H9 (cell line): ENCODE measurements at regions not wholly inside any gene's neighbourhood (a gene's known extent, or its start where the extent isn't known, plus 50 kb on each side); places are given as distances from the start of the nearest gene placed in this dataset.

ENCODE experiments used
- DNase-seq: peaks from one replicate; pipeline ENCODE4 v3.0.0-alpha.2; 2017
- H2AFZ ChIP-seq: one replicate; pipeline ENCODE4 v1.6.1; 2013; ENCODE audit warnings: mild to moderate bottlenecking, low read length, control low read depth, moderate library complexity
- H2AK5ac ChIP-seq: 2 replicates; pipeline ENCODE4 v1.6.1; 2013; ENCODE audit warnings: low read length, control low read depth, mixed read lengths; ENCODE audit not compliant: insufficient read length
- H2BK120ac ChIP-seq: one replicate; pipeline ENCODE4 v1.6.1; 2013; ENCODE audit warnings: low read depth, mild to moderate bottlenecking, low read length, control low read depth, inconsistent platforms; ENCODE audit not compliant: poor library complexity, severe bottlenecking
- H2BK12ac ChIP-seq: 2 replicates; pipeline ENCODE4 v1.6.1; 2013; ENCODE audit warnings: low read length, control low read depth, mixed read lengths, low read depth; ENCODE audit not compliant: insufficient read length
- H2BK15ac ChIP-seq: 2 replicates; pipeline ENCODE4 v1.6.1; 2013; ENCODE audit warnings: low read depth, low read length, control low read depth
- H2BK20ac ChIP-seq: one replicate; pipeline ENCODE4 v1.6.1; 2013; ENCODE audit warnings: low read depth, mild to moderate bottlenecking, low read length, control low read depth, inconsistent platforms; ENCODE audit not compliant: poor library complexity, severe bottlenecking
- H2BK5ac ChIP-seq: 2 replicates; pipeline ENCODE4 v1.6.1; 2013; ENCODE audit warnings: low read length, control low read depth, mixed read lengths; ENCODE audit not compliant: insufficient read length
- H3K14ac ChIP-seq: 2 replicates; pipeline ENCODE4 v1.6.1; 2013; ENCODE audit warnings: low read length, control low read depth; ENCODE audit not compliant: insufficient read depth
- H3K18ac ChIP-seq: 2 replicates; pipeline ENCODE4 v1.6.1; 2013; ENCODE audit warnings: low read depth, mild to moderate bottlenecking, mixed read lengths, low read length, control low read depth; ENCODE audit not compliant: insufficient read length
- H3K23ac ChIP-seq: 2 replicates; pipeline ENCODE4 v1.6.1; 2013; ENCODE audit warnings: low read length, control low read depth, mixed read lengths, low read depth; ENCODE audit not compliant: insufficient read length
- H3K23me2 ChIP-seq: 2 replicates; pipeline ENCODE4 v1.6.1; 2013; ENCODE audit warnings: low read depth, mild to moderate bottlenecking, mixed read lengths, low read length, control low read depth; ENCODE audit not compliant: insufficient read length, poor library complexity, severe bottlenecking
- H3K27ac ChIP-seq: 2 replicates; pipeline ENCODE4 v1.5.1; 2013; ENCODE audit warnings: low read length, control low read depth, mixed read lengths, low read depth; ENCODE audit not compliant: insufficient read length
- H3K27me3 ChIP-seq: 2 replicates; pipeline ENCODE4 v1.6.1; 2013; ENCODE audit warnings: low read length, control low read depth, inconsistent platforms; ENCODE audit not compliant: insufficient read depth
- H3K4ac ChIP-seq: 2 replicates; pipeline ENCODE4 v1.6.1; 2013; ENCODE audit warnings: low read depth, mild to moderate bottlenecking, control low read depth, inconsistent platforms, low read length, moderate library complexity
- H3K4me1 ChIP-seq: 2 replicates; pipeline ENCODE4 v1.6.1; 2013; ENCODE audit warnings: low read length, control low read depth, inconsistent platforms; ENCODE audit not compliant: insufficient read depth
- H3K4me2 ChIP-seq: 2 replicates; pipeline ENCODE4 v1.6.1; 2013; ENCODE audit warnings: low read length, control low read depth, mixed read lengths; ENCODE audit not compliant: insufficient read length, insufficient read depth
- H3K56ac ChIP-seq: 2 replicates; pipeline ENCODE4 v1.6.1; 2013; ENCODE audit warnings: low read depth, mild to moderate bottlenecking, mixed read lengths, low read length, control low read depth; ENCODE audit not compliant: insufficient read length
- H3K79me1 ChIP-seq: 2 replicates; pipeline ENCODE4 v1.6.1; 2013; ENCODE audit warnings: low read depth, mild to moderate bottlenecking, moderate library complexity, low read length, control low read depth, inconsistent platforms; ENCODE audit not compliant: insufficient read depth, poor library complexity, severe bottlenecking
- H3K79me2 ChIP-seq: 2 replicates; pipeline ENCODE4 v1.6.1; 2013; ENCODE audit warnings: low read length, control low read depth, inconsistent platforms; ENCODE audit not compliant: insufficient read depth
- H3K9ac ChIP-seq: 2 replicates; pipeline ENCODE4 v1.6.1; 2013; ENCODE audit warnings: low read length, control low read depth, mixed read lengths; ENCODE audit not compliant: insufficient read length; ENCODE audit errors: extremely low read depth
- H3K9me3 ChIP-seq: one replicate; pipeline ENCODE4 v1.6.1; 2013; ENCODE audit warnings: low read depth, low read length, inconsistent platforms; ENCODE audit not compliant: control insufficient read depth
- H3T11ph ChIP-seq: one replicate; pipeline ENCODE4 v1.6.1; 2013; ENCODE audit warnings: mild to moderate bottlenecking, low read length, control low read depth, inconsistent platforms
- H4K20me1 ChIP-seq: one replicate; pipeline ENCODE4 v1.6.1; 2013; ENCODE audit not compliant: control insufficient read depth, insufficient read length, insufficient read depth
- H4K5ac ChIP-seq: 2 replicates; pipeline ENCODE4 v1.6.1; 2013; ENCODE audit warnings: low read depth, mild to moderate bottlenecking, mixed read lengths, low read length, control low read depth; ENCODE audit not compliant: insufficient read length
- H4K8ac ChIP-seq: replicated peaks from 2 replicates; pipeline ENCODE4 v1.6.1; 2013; ENCODE audit warnings: low read length, control low read depth, mixed read lengths, low read depth; ENCODE audit not compliant: insufficient read length
- H4K91ac ChIP-seq: 2 replicates; pipeline ENCODE4 v1.6.1; 2013; ENCODE audit warnings: low read depth, mild to moderate bottlenecking, moderate library complexity, mixed read lengths, low read length, control low read depth; ENCODE audit not compliant: insufficient read length
- H3K27ac Mint-ChIP-seq, 3 experiments: 2 replicates in 2 of 3; 3 replicates in 1 of 3; pipeline ENCODE4 v1.8.0; 2020 to 2021; ENCODE audit warnings: mixed read lengths in 3 of 3, mild to moderate bottlenecking in 1 of 3, moderate library complexity in 1 of 3
- H3K27me3 Mint-ChIP-seq: 2 replicates; pipeline ENCODE4 v1.8.0; 2021; ENCODE audit warnings: low read depth, mild to moderate bottlenecking, moderate library complexity, mixed read lengths
- H3K36me3 Mint-ChIP-seq, 3 experiments: 2 replicates in 2 of 3; 3 replicates in 1 of 3; pipeline ENCODE4 v1.8.0; 2020 to 2021; ENCODE audit warnings: low read depth in 3 of 3, mixed read lengths in 3 of 3; ENCODE audit not compliant: insufficient read depth in 1 of 3
- H3K4me1 Mint-ChIP-seq, 2 experiments: 2 replicates each; pipeline ENCODE4 v1.8.0; 2020; ENCODE audit warnings: mixed read lengths in 2 of 2
- H3K4me3 Mint-ChIP-seq, 2 experiments: 2 replicates in 1 of 2; 3 replicates in 1 of 2; pipeline ENCODE4 v1.8.0; 2020 to 2021; ENCODE audit warnings: mild to moderate bottlenecking in 2 of 2, mixed read lengths in 2 of 2, moderate library complexity in 1 of 2
- H3K9me3 Mint-ChIP-seq, 2 experiments: 2 replicates in 1 of 2; 3 replicates in 1 of 2; pipeline ENCODE4 v1.8.0; 2020; ENCODE audit warnings: mild to moderate bottlenecking in 2 of 2, mixed read lengths in 2 of 2, moderate library complexity in 1 of 2
- WGBS: extraction: QIAGEN DNeasy Blood & Tissue Kit; methylation state at CpG from one replicate; pipeline ENCODE4 v1.1.7; 2013; ENCODE audit warnings: missing lambda C conversion rate, low lambda C conversion rate, mixed read lengths; ENCODE audit not compliant: insufficient read length; ENCODE audit errors: extremely low coverage; 5-methylcytosine and 5-hydroxymethylcytosine counted together
- TF ChIP-seq, protein P1 (sequence below): fragments of 200-600 bp; sonication (generic); conservative IDR thresholded peaks from 3 replicates; pipeline ENCODE4 v1.8.0; 2021; ENCODE audit warnings: antibody characterized with exemption, mild to moderate bottlenecking

GRCh38 chr3:11734-12133, 184.8 kb upstream of the CHL1 start:
- Mint-ChIP-seq H3K27me3 (peaks cover 6% of the 10 kb centered on the region), H3K4me3 (peak overlapping the region; percentile 50 to 85), H3K4me1 (no peaks in the 10 kb centered on the region), H3K36me3 (peaks cover 0 to 5% (median 3%) of the 10 kb centered on the region in 3 experiments; a peak in 3 of 7 replicates), H3K27ac (peak overlapping the region in 2 of 3 experiments; percentile 55 to 93; a peak in 3 of 7 replicates), H3K9me3 (peaks cover 5 to 6% of the 10 kb centered on the region in 2 experiments)
- Histone ChIP-seq H2AFZ (no peak overlapping the region), H3K14ac (no peak overlapping the region), H4K8ac (no peak overlapping the region), H2BK15ac (no peak overlapping the region), H2BK12ac (no peak overlapping the region), H2BK120ac (no peak overlapping the region), H3K9me3 (no peaks in the 10 kb centered on the region), H4K5ac (no peak overlapping the region), H3K23me2 (no peaks in the 10 kb centered on the region), H2BK20ac (no peak overlapping the region), H4K91ac (no peak overlapping the region), H3K9ac (no peak overlapping the region), H3K56ac (no peak overlapping the region), H3K4ac (no peak overlapping the region), H3K4me2 (no peak overlapping the region), H3K18ac (no peak overlapping the region), H3T11ph (no peak overlapping the region), H3K23ac (no peak overlapping the region), H3K27ac (no peak overlapping the region), H2BK5ac (no peak overlapping the region), H2AK5ac (no peak overlapping the region), H3K4me1 (no peaks in the 10 kb centered on the region; the same call in 1 of the 2 replicates), H4K20me1 (no peaks in the 10 kb centered on the region), H3K79me1 (no peaks in the 10 kb centered on the region), H3K79me2 (no peaks in the 10 kb centered on the region), H3K27me3 (no peaks in the 10 kb centered on the region)
- DNase-seq = peak; percentile 37
- WGBS = no CpG with 5 or more reads among the region's 22 CpGs
- TF ChIP-seq, protein P1, sequence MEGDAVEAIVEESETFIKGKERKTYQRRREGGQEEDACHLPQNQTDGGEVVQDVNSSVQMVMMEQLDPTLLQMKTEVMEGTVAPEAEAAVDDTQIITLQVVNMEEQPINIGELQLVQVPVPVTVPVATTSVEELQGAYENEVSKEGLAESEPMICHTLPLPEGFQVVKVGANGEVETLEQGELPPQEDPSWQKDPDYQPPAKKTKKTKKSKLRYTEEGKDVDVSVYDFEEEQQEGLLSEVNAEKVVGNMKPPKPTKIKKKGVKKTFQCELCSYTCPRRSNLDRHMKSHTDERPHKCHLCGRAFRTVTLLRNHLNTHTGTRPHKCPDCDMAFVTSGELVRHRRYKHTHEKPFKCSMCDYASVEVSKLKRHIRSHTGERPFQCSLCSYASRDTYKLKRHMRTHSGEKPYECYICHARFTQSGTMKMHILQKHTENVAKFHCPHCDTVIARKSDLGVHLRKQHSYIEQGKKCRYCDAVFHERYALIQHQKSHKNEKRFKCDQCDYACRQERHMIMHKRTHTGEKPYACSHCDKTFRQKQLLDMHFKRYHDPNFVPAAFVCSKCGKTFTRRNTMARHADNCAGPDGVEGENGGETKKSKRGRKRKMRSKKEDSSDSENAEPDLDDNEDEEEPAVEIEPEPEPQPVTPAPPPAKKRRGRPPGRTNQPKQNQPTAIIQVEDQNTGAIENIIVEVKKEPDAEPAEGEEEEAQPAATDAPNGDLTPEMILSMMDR = no peak
